HG03135 (cell line): ENCODE measurements at regions not wholly inside any gene's neighbourhood (a gene's known extent, or its start where the extent isn't known, plus 50 kb on each side); places are given as distances from the start of the nearest gene placed in this dataset.
"Not testable (repeated sequence)": the region's sequence is repeated elsewhere in the genome, so short reads cannot be mapped to it uniquely, and the experiment has no call there.

Experiments
- ATAC-seq: cut with Tn5 transposase; IDR thresholded peaks from one replicate; pipeline ENCODE4 v1.9.1; 2021; ENCODE audit warnings: mild to moderate bottlenecking, moderate library complexity; ENCODE audit not compliant: unreplicated experiment

- no peak for ATAC-seq
Observed at GRCh38 chr11:82536706-82537105, 197.0 kb downstream of the FAM181B start.

- no peak for ATAC-seq
Observed at GRCh38 chr11:82533628-82534327, 199.9 kb downstream of the FAM181B start.

GRCh38 chr11:82529936-82530335, 203.7 kb downstream of the FAM181B start:
- no peak for ATAC-seq

GRCh38 chr11:82527081-82527584, 206.5 kb downstream of the FAM181B start:
- ATAC-seq = no peak

GRCh38 chr11:82523141-82523540, 210.5 kb downstream of the FAM181B start:
- no peak for ATAC-seq

- ATAC-seq = no peak
Observed at GRCh38 chr11:82521427-82521826, 212.2 kb downstream of the FAM181B start.

- no peak for ATAC-seq
Observed at GRCh38 chr11:82507288-82507687, 226.4 kb downstream of the FAM181B start.

- no peak for ATAC-seq
Observed at GRCh38 chr11:82505379-82505778, 228.3 kb downstream of the FAM181B start.

GRCh38 chr11:82501174-82501573, 232.5 kb downstream of the FAM181B start:
- not testable (repeated sequence) for ATAC-seq

GRCh38 chr11:82494988-82495432, 238.7 kb downstream of the FAM181B start:
- peak; percentile 77 for ATAC-seq

GRCh38 chr11:82474876-82475275, 258.8 kb downstream of the FAM181B start:
- no peak for ATAC-seq

GRCh38 chr11:82465481-82465880, 268.2 kb downstream of the FAM181B start:
- ATAC-seq = no peak

- ATAC-seq = no peak
Observed at GRCh38 chr11:82462608-82463242, 270.9 kb downstream of the FAM181B start.

GRCh38 chr11:82458761-82459160, 274.9 kb downstream of the FAM181B start:
- ATAC-seq = no peak

GRCh38 chr11:82458147-82458546, 275.5 kb downstream of the FAM181B start:
- no peak for ATAC-seq

GRCh38 chr11:82450996-82451395, 282.7 kb downstream of the FAM181B start:
- ATAC-seq = no peak

- ATAC-seq = no peak
Observed at GRCh38 chr11:82406611-82407010, 327.1 kb downstream of the FAM181B start.

- ATAC-seq = no peak
Observed at GRCh38 chr11:82405421-82405820, 328.2 kb downstream of the FAM181B start.

- no peak for ATAC-seq
Observed at GRCh38 chr11:82404981-82405380, 328.7 kb downstream of the FAM181B start.

GRCh38 chr11:82403640-82404305, 329.9 kb downstream of the FAM181B start:
- no peak for ATAC-seq

GRCh38 chr11:82398300-82398815, 335.3 kb downstream of the FAM181B start:
- ATAC-seq = no peak

- not testable (repeated sequence) for ATAC-seq
Observed at GRCh38 chr11:82396639-82397038, 337.0 kb downstream of the FAM181B start.
